BE2C (cell line): ENCODE measurements at regions not wholly inside any gene's neighbourhood (a gene's known extent, or its start where the extent isn't known, plus 50 kb on each side); places are given as distances from the start of the nearest gene placed in this dataset.

Experiments used
- DNase-seq: peaks from one replicate; pipeline ENCODE4 v3.0.0-alpha.2; 2020
- H3K27me3 ChIP-seq: fragments of 250-450 bp; sonication (Bioruptor Pico); 2 replicates; pipeline ENCODE4 v1.5.1; 2020; ENCODE audit warnings: mild to moderate bottlenecking
- H3K36me3 ChIP-seq: fragments of 250-450 bp; sonication (Bioruptor Pico); 2 replicates; pipeline ENCODE4 v1.5.1; 2020; ENCODE audit warnings: mild to moderate bottlenecking
- H3K4me1 ChIP-seq: fragments of 250-450 bp; sonication (Bioruptor Pico); 2 replicates; pipeline ENCODE4 v1.5.1; 2020
- H3K4me3 ChIP-seq: 2 replicates; pipeline ENCODE4 v1.5.1; 2011; ENCODE audit warnings: low read depth, low read length
- H3K9me3 ChIP-seq: fragments of 250-450 bp; sonication (Bioruptor Pico); 2 replicates; pipeline ENCODE4 v1.5.1; 2020
- TF ChIP-seq, protein P1 (sequence below): IDR thresholded peaks from 2 replicates; pipeline ENCODE4 v1.5.1; 2012; ENCODE audit warnings: mild to moderate bottlenecking, low read depth, low read length

DNA sequence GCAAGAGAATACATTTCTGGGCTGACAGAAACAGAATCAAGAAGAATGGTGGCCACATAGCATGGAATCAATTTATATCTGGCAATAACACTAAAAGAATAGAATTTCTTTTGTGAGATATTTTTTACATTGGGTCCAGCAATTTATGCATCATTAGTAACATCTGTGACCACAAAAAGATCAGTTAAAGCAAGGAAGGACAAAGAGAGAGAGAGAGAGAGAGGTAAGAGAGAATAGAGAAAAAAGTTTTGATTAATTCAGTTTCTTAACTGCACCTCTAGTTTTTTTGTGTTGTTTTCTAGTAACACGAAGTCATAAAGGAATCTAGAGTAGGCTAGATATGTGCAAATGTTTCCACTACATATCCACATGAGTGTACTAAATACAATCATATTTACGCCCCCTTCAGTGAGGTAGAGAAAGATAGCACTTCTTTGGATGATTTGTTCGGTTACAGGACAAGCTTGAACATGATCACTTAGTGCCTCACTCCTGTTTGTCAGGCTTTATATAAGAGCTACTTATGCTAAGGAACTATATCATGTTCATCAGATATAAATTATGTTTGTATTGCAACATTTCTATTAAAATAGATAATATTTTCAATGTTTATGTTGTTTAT lies 247.4 kb upstream of the COL3A1 start:
- no peak for DNase-seq
- Histone ChIP-seq H3K9me3 (no peaks in the 10 kb centered on the region), H3K36me3 (no peaks in the 10 kb centered on the region), H3K4me1 (no peaks in the 10 kb centered on the region; the same call in 1 of the 2 replicates), H3K27me3 (no peaks in the 10 kb centered on the region), H3K4me3 (no peak overlapping the region)
- TF ChIP-seq, protein P1, sequence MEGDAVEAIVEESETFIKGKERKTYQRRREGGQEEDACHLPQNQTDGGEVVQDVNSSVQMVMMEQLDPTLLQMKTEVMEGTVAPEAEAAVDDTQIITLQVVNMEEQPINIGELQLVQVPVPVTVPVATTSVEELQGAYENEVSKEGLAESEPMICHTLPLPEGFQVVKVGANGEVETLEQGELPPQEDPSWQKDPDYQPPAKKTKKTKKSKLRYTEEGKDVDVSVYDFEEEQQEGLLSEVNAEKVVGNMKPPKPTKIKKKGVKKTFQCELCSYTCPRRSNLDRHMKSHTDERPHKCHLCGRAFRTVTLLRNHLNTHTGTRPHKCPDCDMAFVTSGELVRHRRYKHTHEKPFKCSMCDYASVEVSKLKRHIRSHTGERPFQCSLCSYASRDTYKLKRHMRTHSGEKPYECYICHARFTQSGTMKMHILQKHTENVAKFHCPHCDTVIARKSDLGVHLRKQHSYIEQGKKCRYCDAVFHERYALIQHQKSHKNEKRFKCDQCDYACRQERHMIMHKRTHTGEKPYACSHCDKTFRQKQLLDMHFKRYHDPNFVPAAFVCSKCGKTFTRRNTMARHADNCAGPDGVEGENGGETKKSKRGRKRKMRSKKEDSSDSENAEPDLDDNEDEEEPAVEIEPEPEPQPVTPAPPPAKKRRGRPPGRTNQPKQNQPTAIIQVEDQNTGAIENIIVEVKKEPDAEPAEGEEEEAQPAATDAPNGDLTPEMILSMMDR: no peak

- H3K9me3 ChIP-seq: no peaks in the 10 kb centered on the region
- no peaks in the 10 kb centered on the region for H3K4me1 ChIP-seq
- no peak for DNase-seq
- H3K36me3 ChIP-seq: no peaks in the 10 kb centered on the region
- no peaks in the 10 kb centered on the region for H3K27me3 ChIP-seq
- no peak overlapping the region for H3K4me3 ChIP-seq
- TF ChIP-seq, protein P1: no peak
Observed at GRCh38 chr2:188727846-188728245, 246.3 kb upstream of the COL3A1 start.

DNA sequence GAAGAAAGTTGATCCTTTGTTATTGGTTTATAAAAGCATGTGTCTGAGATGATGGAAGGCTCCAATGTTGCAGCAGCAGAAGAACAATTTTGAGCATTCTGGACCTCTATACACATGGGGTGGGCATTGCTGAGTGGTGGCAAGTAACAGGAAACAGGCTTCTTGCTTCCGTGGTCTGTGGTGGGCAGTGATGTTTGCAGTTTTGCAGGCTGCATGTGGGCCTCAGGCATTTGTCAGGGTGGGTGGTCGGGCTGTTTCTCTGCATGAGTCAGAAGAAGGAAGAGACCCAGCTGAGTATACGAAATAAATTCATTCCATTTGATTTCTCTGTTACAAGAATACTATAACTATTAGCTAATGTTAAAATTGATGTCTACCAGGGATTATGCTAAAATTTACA lies 239.5 kb upstream of the COL3A1 start:
- Histone ChIP-seq H3K4me3 (no peak overlapping the region), H3K4me1 (no peaks in the 10 kb centered on the region), H3K36me3 (no peaks in the 10 kb centered on the region), H3K9me3 (no peaks in the 10 kb centered on the region), H3K27me3 (no peaks in the 10 kb centered on the region)
- TF ChIP-seq, protein P1: no peak
- no peak for DNase-seq

DNA sequence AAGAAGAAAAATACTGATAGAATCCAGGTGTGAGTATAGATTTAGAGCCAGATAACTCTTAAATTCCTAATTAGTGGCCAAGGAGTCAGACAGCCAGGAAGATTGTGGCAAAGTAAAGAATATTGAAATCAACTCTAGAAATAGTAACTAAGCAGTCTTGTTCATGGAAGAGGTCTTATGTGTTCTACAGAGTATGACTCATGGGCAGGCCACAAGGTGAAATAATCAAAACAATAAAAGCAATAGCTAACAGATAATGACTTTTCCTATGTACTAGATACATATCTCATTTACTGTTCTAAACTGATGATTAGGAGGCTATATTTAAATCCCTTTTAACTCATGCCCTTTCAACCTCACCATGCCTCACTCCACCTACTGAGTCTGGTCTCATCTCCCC lies 227.4 kb upstream of the COL3A1 start:
- Histone ChIP-seq H3K4me3 (no peak overlapping the region), H3K27me3 (no peaks in the 10 kb centered on the region), H3K9me3 (no peaks in the 10 kb centered on the region), H3K36me3 (no peaks in the 10 kb centered on the region), H3K4me1 (no peaks in the 10 kb centered on the region)
- DNase-seq: no peak
- TF ChIP-seq, protein P1: no peak

DNA sequence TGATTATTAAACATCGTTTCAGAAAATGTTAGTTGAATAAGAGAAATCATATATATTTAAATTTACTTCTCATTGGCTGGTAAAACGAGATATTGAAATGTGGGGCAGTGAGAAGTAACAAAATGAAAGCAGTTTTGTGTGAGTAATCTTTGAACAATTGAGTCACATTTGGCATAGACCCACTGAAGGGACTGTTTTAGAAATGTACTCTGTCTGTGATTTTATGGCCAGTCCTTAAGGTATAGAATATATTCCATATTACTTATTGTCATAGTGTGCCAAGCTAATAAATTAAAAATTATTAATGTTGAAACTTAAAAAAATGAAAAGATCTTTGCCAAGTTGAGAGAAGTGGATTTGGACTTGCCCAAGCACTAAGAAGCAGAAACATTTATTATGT lies 222.4 kb upstream of the COL3A1 start:
- DNase-seq: no peak
- no peaks in the 10 kb centered on the region for H3K4me1 ChIP-seq
- H3K27me3 ChIP-seq: no peaks in the 10 kb centered on the region
- no peaks in the 10 kb centered on the region for H3K36me3 ChIP-seq
- no peaks in the 10 kb centered on the region for H3K9me3 ChIP-seq
- TF ChIP-seq, protein P1: no peak
- H3K4me3 ChIP-seq: no peak overlapping the region

DNA sequence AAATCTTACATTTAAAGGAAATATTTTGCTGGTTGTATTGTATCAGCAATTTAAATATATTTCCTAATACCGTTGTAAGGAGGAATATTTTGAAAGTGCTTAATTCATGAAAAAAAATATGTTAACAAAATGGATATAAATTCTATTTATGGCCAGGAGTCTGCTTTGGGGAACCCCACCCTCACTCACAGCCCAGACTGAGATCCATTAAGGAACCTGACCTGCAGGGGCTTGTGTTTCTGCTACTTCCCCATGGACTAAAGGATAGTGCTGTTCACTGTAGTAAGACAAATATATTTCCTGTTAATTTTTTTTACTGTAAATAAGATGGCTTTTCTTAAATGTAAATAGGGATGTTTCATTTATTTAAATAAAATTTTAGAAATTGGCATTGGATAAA lies 221.9 kb upstream of the COL3A1 start:
- Histone ChIP-seq H3K27me3 (no peaks in the 10 kb centered on the region), H3K4me3 (no peak overlapping the region), H3K36me3 (no peaks in the 10 kb centered on the region), H3K4me1 (no peaks in the 10 kb centered on the region), H3K9me3 (no peaks in the 10 kb centered on the region)
- no peak for DNase-seq
- TF ChIP-seq, protein P1: no peak
